ENCODE measurements at regions not wholly inside any gene's neighbourhood (a gene's known extent, or its start where the extent isn't known, plus 50 kb on each side); places are given as distances from the start of the nearest gene placed in this dataset.

DNA sequence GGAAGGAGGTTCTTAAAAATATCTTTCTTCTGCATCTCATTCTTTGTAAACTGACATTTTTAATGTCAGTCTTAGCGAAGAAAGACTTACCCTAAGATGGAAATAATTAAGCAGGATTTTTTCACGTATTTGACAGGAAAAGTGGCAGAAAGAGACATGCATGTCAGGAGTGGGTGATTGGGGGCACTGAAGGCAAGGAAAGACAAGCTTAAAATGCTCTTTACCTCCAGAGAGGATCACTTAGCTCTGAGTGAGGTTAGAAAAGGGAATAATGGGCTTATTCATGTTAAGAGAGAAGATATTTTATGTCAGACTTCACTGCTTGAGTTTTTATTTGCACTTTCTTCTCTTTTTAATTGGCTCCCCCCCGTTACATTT is 1358.2 kb upstream of the TMEM132C start:
- Mint-ChIP-seq H3K4me3 (ENCODE audit: unreplicated experiment) (no peak overlapping the region), H3K9me3 (ENCODE audit: unreplicated experiment) (peaks cover 43% of the 10 kb centered on the region), H3K36me3 (ENCODE audit: unreplicated experiment) (peaks cover 2% of the 10 kb centered on the region), H3K27me3 (ENCODE audit: unreplicated experiment) (no peaks in the 10 kb centered on the region), H3K4me1 (ENCODE audit: unreplicated experiment) (no peaks in the 10 kb centered on the region), H3K27ac (ENCODE audit: unreplicated experiment) (no peak overlapping the region)
- no peak for DNase-seq (ENCODE audit: extremely low spot score, unreplicated experiment)
- TF ChIP-seq, protein P1, sequence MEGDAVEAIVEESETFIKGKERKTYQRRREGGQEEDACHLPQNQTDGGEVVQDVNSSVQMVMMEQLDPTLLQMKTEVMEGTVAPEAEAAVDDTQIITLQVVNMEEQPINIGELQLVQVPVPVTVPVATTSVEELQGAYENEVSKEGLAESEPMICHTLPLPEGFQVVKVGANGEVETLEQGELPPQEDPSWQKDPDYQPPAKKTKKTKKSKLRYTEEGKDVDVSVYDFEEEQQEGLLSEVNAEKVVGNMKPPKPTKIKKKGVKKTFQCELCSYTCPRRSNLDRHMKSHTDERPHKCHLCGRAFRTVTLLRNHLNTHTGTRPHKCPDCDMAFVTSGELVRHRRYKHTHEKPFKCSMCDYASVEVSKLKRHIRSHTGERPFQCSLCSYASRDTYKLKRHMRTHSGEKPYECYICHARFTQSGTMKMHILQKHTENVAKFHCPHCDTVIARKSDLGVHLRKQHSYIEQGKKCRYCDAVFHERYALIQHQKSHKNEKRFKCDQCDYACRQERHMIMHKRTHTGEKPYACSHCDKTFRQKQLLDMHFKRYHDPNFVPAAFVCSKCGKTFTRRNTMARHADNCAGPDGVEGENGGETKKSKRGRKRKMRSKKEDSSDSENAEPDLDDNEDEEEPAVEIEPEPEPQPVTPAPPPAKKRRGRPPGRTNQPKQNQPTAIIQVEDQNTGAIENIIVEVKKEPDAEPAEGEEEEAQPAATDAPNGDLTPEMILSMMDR (IDR thresholded peaks at IDR 0.05), result no peak

DNA sequence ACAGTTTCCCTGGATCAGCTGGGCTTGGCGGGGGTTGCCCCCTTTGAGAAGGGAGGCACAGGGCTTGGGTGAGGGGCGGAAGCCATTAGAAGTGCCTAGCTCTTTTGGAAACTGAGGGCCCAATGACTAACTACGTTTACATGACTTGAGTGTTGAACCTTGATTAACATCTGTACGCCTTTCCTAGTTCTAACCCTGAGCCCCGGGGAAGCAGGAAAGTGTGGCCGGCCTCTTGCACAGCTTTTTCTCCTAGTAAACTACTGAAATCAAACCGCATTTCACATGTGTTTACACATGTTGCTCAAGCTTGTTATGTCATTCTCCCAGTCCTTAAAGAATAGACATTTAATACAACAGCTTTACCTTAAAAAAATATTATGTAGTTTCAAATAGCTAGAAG is 1356.4 kb upstream of the TMEM132C start:
- H3K27me3 Mint-ChIP-seq (ENCODE audit: unreplicated experiment), result no peaks in the 10 kb centered on the region
- H3K9me3 Mint-ChIP-seq (ENCODE audit: unreplicated experiment), result peaks cover 48% of the 10 kb centered on the region
- H3K4me3 Mint-ChIP-seq (ENCODE audit: unreplicated experiment), result no peak overlapping the region
- H3K27ac Mint-ChIP-seq (ENCODE audit: unreplicated experiment), result no peak overlapping the region
- DNase-seq (ENCODE audit: extremely low spot score, unreplicated experiment), result no peak
- H3K4me1 Mint-ChIP-seq (ENCODE audit: unreplicated experiment), result no peaks in the 10 kb centered on the region
- TF ChIP-seq, protein P1 (IDR thresholded peaks at IDR 0.05), result no peak
- H3K36me3 Mint-ChIP-seq (ENCODE audit: unreplicated experiment), result peaks cover 2% of the 10 kb centered on the region

DNA sequence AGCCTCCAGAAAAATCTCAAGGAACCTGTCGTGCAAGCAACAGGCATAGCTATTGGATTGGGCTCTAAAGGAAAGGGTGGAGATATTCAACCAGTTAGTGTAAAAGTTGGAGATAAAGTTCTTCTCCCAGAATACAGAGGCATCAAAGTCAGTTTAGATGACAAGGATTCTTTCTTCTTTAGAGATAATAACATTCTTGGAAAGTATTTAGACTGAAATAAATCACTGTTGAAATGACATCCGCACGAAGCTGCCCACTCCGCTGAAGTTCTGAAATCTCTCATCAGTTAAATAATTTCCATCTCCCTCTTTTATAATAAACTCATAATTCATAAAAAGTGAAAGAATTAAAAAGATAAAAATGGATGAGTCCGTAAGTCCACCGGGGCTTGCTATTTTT is 1354.9 kb upstream of the TMEM132C start:
- Mint-ChIP-seq H3K27ac (ENCODE audit: unreplicated experiment) (no peak overlapping the region), H3K9me3 (ENCODE audit: unreplicated experiment) (peaks cover 48% of the 10 kb centered on the region), H3K36me3 (ENCODE audit: unreplicated experiment) (peaks cover 2% of the 10 kb centered on the region), H3K4me1 (ENCODE audit: unreplicated experiment) (no peaks in the 10 kb centered on the region), H3K4me3 (ENCODE audit: unreplicated experiment) (no peak overlapping the region), H3K27me3 (ENCODE audit: unreplicated experiment) (no peaks in the 10 kb centered on the region)
- TF ChIP-seq, protein P1 (IDR thresholded peaks at IDR 0.05), result no peak
- no peak for DNase-seq (ENCODE audit: extremely low spot score, unreplicated experiment)

DNA sequence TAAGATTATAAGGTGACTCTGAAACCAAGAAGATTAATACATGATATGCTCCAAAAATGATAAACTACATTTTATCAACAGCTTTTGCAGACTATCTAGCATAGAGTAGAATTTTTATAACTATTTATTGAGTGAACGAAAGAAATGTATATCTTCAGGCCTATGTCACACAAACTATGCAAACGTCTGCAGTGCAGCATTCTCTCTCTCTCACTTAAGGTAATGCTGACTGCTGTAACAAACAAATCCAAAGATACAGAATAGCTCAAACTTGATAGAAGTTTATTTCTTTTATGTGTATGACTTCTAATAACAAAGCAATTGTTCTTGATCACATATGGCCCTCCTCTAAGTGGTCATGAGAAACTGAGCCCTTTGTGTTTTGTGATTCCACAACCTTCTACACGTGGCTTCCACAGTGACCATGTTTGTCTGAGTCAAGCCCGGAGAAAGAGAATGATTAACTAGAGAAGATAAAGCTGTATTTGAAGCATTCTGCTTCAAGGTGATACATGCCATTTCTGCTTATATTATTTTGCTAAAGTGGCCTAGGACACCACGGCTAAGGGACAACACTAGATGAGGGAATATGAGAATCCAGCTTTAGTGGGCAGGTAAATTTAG is 1352.7 kb upstream of the TMEM132C start:
- Mint-ChIP-seq H3K36me3 (ENCODE audit: unreplicated experiment) (no peaks in the 10 kb centered on the region), H3K4me1 (ENCODE audit: unreplicated experiment) (no peaks in the 10 kb centered on the region), H3K27me3 (ENCODE audit: unreplicated experiment) (no peaks in the 10 kb centered on the region), H3K9me3 (ENCODE audit: unreplicated experiment) (peaks cover 50% of the 10 kb centered on the region), H3K27ac (ENCODE audit: unreplicated experiment) (no peak overlapping the region), H3K4me3 (ENCODE audit: unreplicated experiment) (no peak overlapping the region)
- DNase-seq (ENCODE audit: extremely low spot score, unreplicated experiment), result no peak
- TF ChIP-seq, protein P1 (IDR thresholded peaks at IDR 0.05), result no peak

DNA sequence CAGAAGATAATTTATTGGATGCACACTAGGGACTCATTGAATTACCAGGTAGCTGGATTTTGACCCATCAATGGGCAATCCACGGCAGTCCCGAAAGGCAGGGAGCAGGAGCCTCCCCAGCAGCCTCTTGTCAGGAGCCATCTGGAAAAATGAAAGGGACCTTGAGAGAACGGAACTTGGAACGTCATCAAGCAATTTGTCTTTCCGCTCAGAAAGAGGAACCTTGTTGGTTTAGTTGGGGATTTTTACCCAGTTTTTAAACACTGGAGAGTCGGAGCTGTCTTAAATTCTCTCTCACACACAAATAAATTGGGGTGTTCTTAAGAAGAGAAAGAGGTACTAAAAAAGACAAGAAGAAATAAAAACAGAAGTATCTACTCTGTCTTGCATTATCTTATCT is 1351.7 kb upstream of the TMEM132C start:
- Mint-ChIP-seq H3K4me3 (ENCODE audit: unreplicated experiment) (no peak overlapping the region), H3K36me3 (ENCODE audit: unreplicated experiment) (no peaks in the 10 kb centered on the region), H3K27me3 (ENCODE audit: unreplicated experiment) (no peaks in the 10 kb centered on the region)

More for the DNA sequence above, 1351.7 kb upstream of the TMEM132C start:
- DNase-seq (ENCODE audit: extremely low spot score, unreplicated experiment), result no peak
- TF ChIP-seq, protein P1 (IDR thresholded peaks at IDR 0.05), result no peak
- Mint-ChIP-seq H3K4me1 (ENCODE audit: unreplicated experiment) (no peaks in the 10 kb centered on the region), H3K9me3 (ENCODE audit: unreplicated experiment) (peaks cover 46% of the 10 kb centered on the region), H3K27ac (ENCODE audit: unreplicated experiment) (no peak overlapping the region)

All from osteocyte (in vitro differentiated cells).